GM19239 (cell line): ENCODE measurements at regions not wholly inside any gene's neighbourhood (a gene's known extent, or its start where the extent isn't known, plus 50 kb on each side); places are given as distances from the start of the nearest gene placed in this dataset.

Source experiments
- DNase-seq: peaks from one replicate; pipeline ENCODE4 v3.0.0; 2011; ENCODE audit warnings: low spot score; ENCODE audit not compliant: insufficient read length
- FAIRE-seq: peaks from 2 replicates; lab custom pipeline; 2011; peaks lifted over from hg19 to GRCh38; lab: Jason Lieb, UNC

DNA sequence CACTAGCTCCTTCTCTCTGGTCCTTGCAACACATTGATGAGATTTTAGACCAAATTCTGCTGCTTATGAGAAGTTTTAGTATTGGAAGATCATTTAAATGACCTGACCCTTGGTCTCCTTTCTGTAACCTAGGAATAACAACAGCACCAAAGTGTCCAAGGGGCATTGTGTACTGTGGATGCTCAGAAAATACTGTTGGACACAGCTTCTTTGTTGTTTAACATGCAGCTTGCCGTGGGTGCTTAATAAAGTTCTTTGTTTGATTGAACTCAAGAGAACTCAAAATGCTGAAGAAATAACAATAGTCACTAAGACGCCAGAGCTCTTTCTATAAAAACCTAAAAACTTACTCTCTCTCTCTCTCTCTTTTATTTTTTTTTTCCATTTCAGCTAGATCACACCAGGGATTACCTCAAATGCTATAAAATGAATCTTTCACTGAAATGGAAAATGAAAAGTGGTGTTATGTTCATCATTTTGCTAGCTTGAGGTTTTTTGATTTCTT, 548.9 kb upstream of the CDH8 start:
- no peak for FAIRE-seq
- DNase-seq: no peak

DNA sequence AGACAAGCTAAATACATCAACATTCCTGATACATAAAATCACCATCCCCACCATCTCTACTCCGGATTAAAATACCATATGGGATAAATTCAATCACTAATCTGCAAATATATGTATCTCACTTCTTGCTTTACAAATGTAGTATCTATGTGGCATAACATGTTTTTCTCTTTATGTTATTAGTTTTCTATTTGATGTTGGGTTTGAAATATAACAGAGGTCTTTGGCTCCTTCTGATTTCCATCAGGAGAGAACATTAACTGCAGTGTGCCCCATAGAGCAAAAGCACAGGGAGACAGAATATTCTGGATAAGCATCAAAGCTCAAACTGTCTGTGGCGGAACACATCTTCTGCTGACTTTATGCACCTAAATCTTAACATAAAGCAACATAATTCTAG, 547.2 kb upstream of the CDH8 start:
- FAIRE-seq: no peak
- no peak for DNase-seq

GRCh38 chr16:62573466-62573865, 537.2 kb upstream of the CDH8 start:
- DNase-seq: no peak
- FAIRE-seq: no peak

- DNase-seq (no peak), FAIRE-seq (no peak)
Measured at GRCh38 chr16:62568926-62569325, 532.7 kb upstream of the CDH8 start.

DNA sequence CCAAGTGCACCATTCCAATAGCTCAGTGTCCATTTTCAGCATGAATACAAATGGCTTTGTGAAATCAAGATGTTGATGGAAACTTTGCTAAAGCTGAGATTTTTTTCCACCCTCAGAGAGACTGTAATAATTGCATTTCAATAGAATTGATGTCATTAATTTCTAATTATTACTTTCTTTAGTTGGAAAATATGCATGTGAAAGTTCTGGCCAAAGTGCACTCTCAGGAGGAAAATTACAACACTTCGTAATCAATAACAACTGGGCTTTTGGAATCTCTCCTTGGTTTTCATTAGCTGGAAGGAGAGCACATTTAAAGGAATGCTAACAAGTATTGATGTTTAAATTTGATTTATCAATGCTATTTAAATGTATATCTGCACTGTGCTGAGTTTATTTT, 529.5 kb upstream of the CDH8 start:
- no peak for DNase-seq
- no peak for FAIRE-seq

DNA sequence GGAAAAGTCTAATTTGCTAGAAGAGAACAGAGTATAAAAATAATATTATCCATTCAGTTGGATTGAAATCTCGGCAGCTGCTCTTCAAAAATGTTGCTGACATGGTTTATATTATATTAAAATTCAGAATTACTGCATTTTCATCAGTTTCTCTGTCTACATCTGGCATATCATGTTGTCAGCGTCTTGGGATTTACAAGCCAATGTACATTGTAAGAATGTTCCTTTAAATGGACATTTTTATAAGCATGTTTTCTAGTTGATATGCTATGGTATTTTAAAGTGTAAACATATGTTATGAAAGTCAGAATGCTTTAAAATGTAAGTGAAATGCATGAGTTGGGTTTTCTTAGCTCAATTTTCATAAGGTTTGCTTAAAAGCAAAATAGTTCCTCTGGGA, 528.1 kb upstream of the CDH8 start:
- no peak for FAIRE-seq
- DNase-seq: no peak

DNA sequence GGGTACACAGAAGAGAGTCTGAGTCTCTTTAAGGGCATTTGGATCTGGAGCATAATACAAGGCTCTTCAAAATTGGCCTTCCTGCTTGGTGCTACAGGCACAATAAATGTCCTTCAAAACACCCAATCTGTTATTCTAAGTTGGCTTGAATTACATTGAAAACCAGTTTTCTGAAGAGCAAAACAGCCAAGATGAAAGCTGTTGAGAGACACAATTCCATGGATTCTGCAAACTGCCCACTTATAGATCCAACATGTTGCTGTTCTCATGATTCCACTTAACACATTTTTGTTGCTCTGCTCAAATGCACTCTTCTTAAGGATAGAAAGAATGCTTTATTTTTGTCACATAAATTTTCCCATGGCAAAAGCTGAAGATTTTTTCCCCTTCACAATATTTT, 525.9 kb upstream of the CDH8 start:
- DNase-seq (no peak), FAIRE-seq (no peak)

GRCh38 chr16:62549875-62550274, 513.6 kb upstream of the CDH8 start:
- FAIRE-seq: no peak
- DNase-seq: no peak

GRCh38 chr16:62548095-62548494, 511.9 kb upstream of the CDH8 start:
- FAIRE-seq: no peak

DNA sequence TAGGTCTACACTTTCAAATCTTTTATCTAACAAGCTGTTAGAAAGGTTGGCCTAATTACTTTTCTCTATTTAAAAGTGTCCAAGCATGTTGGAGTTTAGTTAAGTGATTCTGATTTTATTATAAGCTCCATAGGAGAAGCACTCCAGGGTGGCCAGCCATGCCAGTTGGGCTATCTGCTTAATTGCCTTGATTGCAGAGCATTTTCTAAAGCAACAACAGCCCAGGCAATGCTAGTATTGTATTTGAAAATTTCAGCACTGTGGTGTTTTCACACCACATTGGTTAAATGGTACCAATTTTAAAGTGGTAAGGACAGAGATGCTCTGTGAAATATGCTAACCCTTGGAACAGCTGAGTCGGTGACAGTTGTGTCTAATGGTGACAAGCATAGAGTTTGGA, 510.5 kb upstream of the CDH8 start:
- FAIRE-seq (no peak), DNase-seq (no peak)

More at GRCh38 chr16:62548095-62548494, 511.9 kb upstream of the CDH8 start:
- DNase-seq: no peak

GRCh38 chr16:62545039-62545438, 508.8 kb upstream of the CDH8 start:
- FAIRE-seq (no peak), DNase-seq (no peak)

- DNase-seq: no peak
- no peak for FAIRE-seq
Measured at GRCh38 chr16:62543516-62543915, 507.3 kb upstream of the CDH8 start.

GRCh38 chr16:62539657-62540056, 503.4 kb upstream of the CDH8 start:
- FAIRE-seq (no peak), DNase-seq (no peak)

- FAIRE-seq (no peak), DNase-seq (no peak)
Measured at GRCh38 chr16:62530426-62530825, 494.2 kb upstream of the CDH8 start.

- DNase-seq: no peak
- FAIRE-seq: no peak
Measured at GRCh38 chr16:62516001-62516400, 479.8 kb upstream of the CDH8 start.

- FAIRE-seq: no peak
- DNase-seq: no peak
Measured at GRCh38 chr16:62503073-62503472, 466.8 kb upstream of the CDH8 start.

DNA sequence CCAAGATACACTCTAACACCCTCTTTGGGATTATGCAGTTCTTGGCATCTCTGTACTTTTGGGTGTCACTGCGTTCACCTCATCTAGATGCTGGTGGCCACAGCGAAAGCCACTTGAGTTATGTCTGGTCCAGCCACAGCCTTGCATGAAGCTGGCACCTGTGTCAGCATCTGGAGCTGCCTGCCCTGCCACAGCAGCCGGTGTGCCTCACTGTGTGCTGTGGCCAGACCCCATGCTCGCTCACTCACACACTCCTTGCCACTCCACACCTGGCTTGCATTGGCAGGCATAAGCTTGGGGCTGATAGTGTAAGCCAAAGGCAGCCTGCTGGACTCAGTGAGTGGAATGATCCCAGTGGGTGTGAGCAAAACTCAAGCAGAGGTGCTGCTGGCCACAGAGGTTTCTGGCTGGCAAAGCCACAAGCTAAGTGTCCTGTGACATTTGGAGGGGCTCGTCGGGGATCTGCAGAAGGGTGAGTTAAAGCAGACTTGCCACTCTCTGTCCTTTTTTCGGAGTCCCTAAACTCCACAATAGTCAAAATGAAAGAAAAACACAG, 442.7 kb upstream of the CDH8 start:
- FAIRE-seq (no peak), DNase-seq (no peak)

DNA sequence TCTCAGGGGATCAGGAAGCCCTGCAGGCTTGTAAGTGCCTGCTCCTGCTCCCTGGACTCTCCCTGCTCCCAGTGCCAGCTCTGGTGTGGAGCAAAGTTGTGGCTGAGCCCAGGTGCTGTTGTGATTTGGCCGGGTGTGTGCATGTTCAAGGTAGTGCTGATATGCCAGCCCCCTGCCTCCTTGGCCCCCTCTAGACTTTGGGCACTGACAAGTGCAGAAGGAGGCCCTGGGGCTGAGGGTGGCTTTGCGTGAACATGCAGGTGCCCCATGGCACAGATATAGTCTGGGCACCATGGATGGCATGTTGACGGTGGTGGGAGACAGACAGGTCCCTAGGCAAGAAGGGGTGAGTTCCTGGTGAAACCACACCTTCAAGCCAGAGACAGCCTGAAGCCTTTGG, 441.6 kb upstream of the CDH8 start:
- no peak for DNase-seq
- no peak for FAIRE-seq

DNA sequence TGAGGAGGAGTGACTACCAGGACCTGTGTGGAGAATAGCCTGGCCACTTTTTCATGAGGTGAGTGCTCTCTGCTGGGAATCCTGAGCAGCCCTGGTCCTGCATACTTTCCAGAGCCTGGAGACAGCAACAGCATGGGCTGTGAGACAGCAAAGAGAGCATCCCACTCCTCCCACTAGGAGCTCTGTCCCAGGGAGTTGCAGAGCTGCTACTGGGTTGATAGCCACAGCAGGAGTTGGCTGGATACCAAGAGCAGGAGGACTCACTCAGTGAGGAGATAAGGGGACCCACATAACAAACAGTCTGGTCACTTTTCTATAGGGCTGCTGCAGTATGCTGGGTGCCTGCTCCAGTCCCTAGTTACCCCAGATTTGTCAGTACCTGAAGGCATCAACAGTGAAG, 439.3 kb upstream of the CDH8 start:
- no peak for FAIRE-seq
- no peak for DNase-seq

DNA sequence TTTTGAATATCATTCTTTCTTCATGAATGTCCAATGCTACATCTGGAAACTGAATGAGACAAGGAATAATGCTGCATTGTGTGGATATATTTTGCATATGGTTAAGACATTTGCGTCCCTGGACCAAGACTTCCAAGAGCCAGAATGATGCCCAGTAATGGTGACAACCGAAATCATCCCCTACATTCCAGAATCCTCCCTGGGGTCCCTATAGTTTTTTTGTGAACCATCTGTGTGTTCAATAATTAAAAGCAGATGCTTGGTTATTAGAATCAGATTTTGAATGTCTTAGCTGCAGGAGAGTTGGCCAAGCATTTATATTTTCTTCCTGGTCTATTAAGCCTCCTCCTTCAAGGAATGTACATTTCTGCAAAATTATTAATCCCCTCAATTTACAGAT, 426.7 kb upstream of the CDH8 start:
- DNase-seq (no peak), FAIRE-seq (no peak)

- FAIRE-seq (no peak), DNase-seq (no peak)
Measured at GRCh38 chr16:62450291-62450690, 414.1 kb upstream of the CDH8 start.

DNA sequence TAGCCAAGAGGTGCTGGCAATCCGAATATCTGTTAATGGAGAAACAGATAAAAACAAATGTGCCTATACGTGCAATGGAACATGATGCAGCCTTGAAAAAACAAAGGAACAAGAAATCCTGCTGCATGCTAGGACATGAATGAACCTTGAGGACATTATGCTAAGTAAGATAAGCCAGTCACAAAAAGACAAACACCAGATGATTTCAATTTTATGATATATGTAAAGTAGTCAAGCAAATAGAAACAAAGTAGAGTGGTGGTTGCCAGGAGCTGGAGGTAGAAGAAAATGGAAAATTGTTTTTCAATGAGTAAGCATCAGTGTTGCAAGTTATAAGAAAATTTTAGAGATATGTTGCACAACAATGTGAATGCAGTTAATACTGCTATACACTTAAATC, 409.7 kb upstream of the CDH8 start:
- FAIRE-seq: no peak
- DNase-seq: no peak

GRCh38 chr16:62424206-62424605, 388.0 kb upstream of the CDH8 start:
- DNase-seq (no peak), FAIRE-seq (no peak)
